Upper lobe of left lung (tissue), 6 donors: ENCODE measurements at regions not wholly inside any gene's neighbourhood (a gene's known extent, or its start where the extent isn't known, plus 50 kb on each side); places are given as distances from the start of the nearest gene placed in this dataset.
"Not testable (repeated sequence)": the region's sequence is repeated elsewhere in the genome, so short reads cannot be mapped to it uniquely, and the experiment has no call there.

Source experiments
- ATAC-seq, 2 donors: fragments of 200-7000 bp; cut with Tn5 transposase; one replicate each; pipeline ENCODE4 v1.9.1; 2022; ENCODE audit warnings: mild to moderate bottlenecking in 2 of 2, moderate library complexity in 2 of 2; ENCODE audit not compliant: low FRiP score in 2 of 2
- DNase-seq, 2 donors: peaks; one replicate each; pipeline ENCODE4 v3.0.0-alpha.2; 2019 to 2020
- H3K27ac ChIP-seq, 4 donors: fragments of 200-600 bp; sonication (generic); one replicate each; pipeline ENCODE4 v1.5.1; 2016 to 2019
- H3K27me3 ChIP-seq, 4 donors: fragments of 200-600 bp; sonication (generic); one replicate each; pipeline ENCODE4 v1.5.1; 2017 to 2019
- H3K36me3 ChIP-seq, 4 donors: fragments of 200-600 bp; sonication (generic); one replicate each; pipeline ENCODE4 v1.5.1; 2016 to 2019
- H3K4me1 ChIP-seq, 4 donors: fragments of 200-600 bp; sonication (generic); one replicate each; pipeline ENCODE4 v1.5.1; 2018 to 2019
- H3K4me3 ChIP-seq, 4 donors: fragments of 200-600 bp; sonication (generic); one replicate each; pipeline ENCODE4 v1.5.1; 2017 to 2019; ENCODE audit warnings: mild to moderate bottlenecking in 2 of 4, moderate library complexity in 1 of 4
- H3K9me3 ChIP-seq, 4 donors: fragments of 200-600 bp; sonication (generic); one replicate each; pipeline ENCODE4 v1.5.1; 2018 to 2019
- CTCF ChIP-seq, 6 experiments: fragments of 450-650 bp in 4 of 6; fragments of 200-600 bp in 2 of 6; sonication (generic) in 2 of 6; IDR thresholded peaks; one replicate each; pipeline ENCODE4 v1.5.1; 2016 to 2019; ENCODE audit warnings: antibody characterized with exemption in 6 of 6
- EP300 ChIP-seq, 4 donors: sonication (generic); formaldehyde crosslinking; IDR thresholded peaks; one replicate each; pipeline ENCODE4 v1.5.1; 2017; ENCODE audit warnings: antibody characterized with exemption in 4 of 4, control low read depth in 2 of 4
- POLR2A ChIP-seq, 4 donors: fragments of 450-650 bp; IDR thresholded peaks; one replicate each; pipeline ENCODE4 v1.5.1; 2016 to 2017; ENCODE audit warnings: antibody characterized with exemption in 4 of 4, mild to moderate bottlenecking in 2 of 4
- POLR2AphosphoS5 ChIP-seq, 2 donors: sonication (generic); formaldehyde crosslinking; IDR thresholded peaks; one replicate each; pipeline ENCODE4 v1.5.1; 2017; ENCODE audit warnings: antibody characterized with exemption in 2 of 2
- WGBS, 2 donors: methylation state at CpG; one replicate each; pipeline ENCODE4 v1.1.5; 2017 to 2018; 5-methylcytosine and 5-hydroxymethylcytosine counted together
- donor health status: DM: no; HTN: no; CAD: no; lungs with moderate emphysema.
- donor health status: DM: no; HTN: yes; CAD: no; lungs with severe emphysema.

GRCh38 chr18:30142870-30143269 lies 899.7 kb downstream of the DSC3 start:
- Histone ChIP-seq H3K4me3 (no peak overlapping the region), H3K27ac (no peak overlapping the region), H3K9me3 (no peaks in the 10 kb centered on the region), H3K27me3 (no peaks in the 10 kb centered on the region), H3K36me3 (no peaks in the 10 kb centered on the region), H3K4me1 (no peaks in the 10 kb centered on the region)
- DNase-seq (no peak), ATAC-seq (no peak)
- WGBS, 2 donors = 75 to 84% methylated on average over 5 of the region's 5 CpGs
- no peak for TF ChIP-seq POLR2A (IDR thresholded peaks at IDR 0.05)
- TF ChIP-seq CTCF (IDR thresholded peaks at IDR 0.05) = no peak
- TF ChIP-seq POLR2AphosphoS5 (IDR thresholded peaks at IDR 0.05) = no peak
- TF ChIP-seq EP300 (IDR thresholded peaks at IDR 0.05) = no peak

- ATAC-seq (no peak), DNase-seq (no peak)
- TF ChIP-seq EP300 (IDR thresholded peaks at IDR 0.05) (no peak), POLR2AphosphoS5 (IDR thresholded peaks at IDR 0.05) (no peak), CTCF (IDR thresholded peaks at IDR 0.05) (no peak), POLR2A (IDR thresholded peaks at IDR 0.05) (no peak)
- no peak overlapping the region for H3K27ac ChIP-seq
- no peaks in the 10 kb centered on the region for H3K27me3 ChIP-seq
- no peaks in the 10 kb centered on the region for H3K9me3 ChIP-seq
- H3K4me3 ChIP-seq = no peak overlapping the region
- H3K4me1 ChIP-seq = no peaks in the 10 kb centered on the region
- whole genome bisulfite sequencing, 2 donors = 43 to 63% methylated on average over 4 of the region's 4 CpGs
- H3K36me3 ChIP-seq = no peaks in the 10 kb centered on the region
Observed at GRCh38 chr18:30142248-30142647, 900.3 kb downstream of the DSC3 start.

- not testable (repeated sequence) for H3K4me3 ChIP-seq, H3K9me3 ChIP-seq, H3K36me3 ChIP-seq, H3K4me1 ChIP-seq, H3K27ac ChIP-seq, DNase-seq, H3K27me3 ChIP-seq, ATAC-seq
- WGBS, 2 donors = 86 to 92% methylated on average over 5 of the region's 5 CpGs
Observed at GRCh38 chr18:30141506-30141905, 901.0 kb downstream of the DSC3 start.

DNA sequence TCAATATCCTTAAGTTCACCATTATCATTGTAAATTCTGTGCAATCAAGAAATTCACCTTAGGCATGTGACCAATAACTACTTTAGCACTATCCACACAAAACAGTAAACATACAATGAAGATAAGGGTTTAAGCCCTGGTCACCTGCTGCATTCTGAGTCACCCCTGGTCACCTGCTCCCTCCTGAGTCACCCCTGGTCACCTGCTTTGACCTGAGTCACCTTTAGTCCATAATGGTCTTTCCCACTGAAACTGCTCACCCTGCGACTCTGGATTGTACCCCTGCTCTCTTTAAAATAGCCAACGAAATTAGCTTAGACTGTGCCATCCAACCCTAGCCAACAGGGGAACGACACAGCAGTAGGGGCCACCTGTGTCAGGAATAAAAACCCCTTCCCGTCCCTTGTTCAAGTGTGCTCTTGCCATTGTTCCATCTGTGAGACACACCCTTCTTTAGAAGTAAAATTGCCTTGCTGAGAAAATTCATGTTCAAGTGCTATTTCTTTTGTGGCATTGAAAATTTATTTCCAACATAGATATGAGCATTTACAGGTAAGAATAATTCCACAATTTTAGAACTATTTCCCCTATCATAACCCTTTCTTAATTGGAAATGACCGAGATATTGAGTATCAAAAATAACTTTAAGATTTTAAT lies 902.8 kb downstream of the DSC3 start:
- no peaks in the 10 kb centered on the region for H3K27me3 ChIP-seq
- H3K27ac ChIP-seq = no peak overlapping the region
- ATAC-seq (no peak), DNase-seq (no peak)
- no peak overlapping the region for H3K4me3 ChIP-seq
- no peaks in the 10 kb centered on the region for H3K36me3 ChIP-seq
- TF ChIP-seq POLR2A (IDR thresholded peaks at IDR 0.05) = no peak
- no peak for TF ChIP-seq CTCF (IDR thresholded peaks at IDR 0.05)
- no peak for TF ChIP-seq POLR2AphosphoS5 (IDR thresholded peaks at IDR 0.05)
- TF ChIP-seq EP300 (IDR thresholded peaks at IDR 0.05) = no peak
- 77 to 82% methylated on average over 5 of the region's 5 CpGs for WGBS, 2 donors
- H3K9me3 ChIP-seq = no peaks in the 10 kb centered on the region
- no peaks in the 10 kb centered on the region for H3K4me1 ChIP-seq

- 84 to 85% methylated on average over 4 of the region's 4 CpGs for WGBS, 2 donors
- no peak for ATAC-seq
- TF ChIP-seq POLR2A (IDR thresholded peaks at IDR 0.05) = no peak
- H3K9me3 ChIP-seq = no peaks in the 10 kb centered on the region
- H3K36me3 ChIP-seq = no peaks in the 10 kb centered on the region
- H3K27me3 ChIP-seq = no peaks in the 10 kb centered on the region
- no peak overlapping the region for H3K27ac ChIP-seq
- no peak overlapping the region for H3K4me3 ChIP-seq
- DNase-seq = no peak
- H3K4me1 ChIP-seq = no peaks in the 10 kb centered on the region
Observed at GRCh38 chr18:30135938-30136337, 906.6 kb downstream of the DSC3 start.

DNA sequence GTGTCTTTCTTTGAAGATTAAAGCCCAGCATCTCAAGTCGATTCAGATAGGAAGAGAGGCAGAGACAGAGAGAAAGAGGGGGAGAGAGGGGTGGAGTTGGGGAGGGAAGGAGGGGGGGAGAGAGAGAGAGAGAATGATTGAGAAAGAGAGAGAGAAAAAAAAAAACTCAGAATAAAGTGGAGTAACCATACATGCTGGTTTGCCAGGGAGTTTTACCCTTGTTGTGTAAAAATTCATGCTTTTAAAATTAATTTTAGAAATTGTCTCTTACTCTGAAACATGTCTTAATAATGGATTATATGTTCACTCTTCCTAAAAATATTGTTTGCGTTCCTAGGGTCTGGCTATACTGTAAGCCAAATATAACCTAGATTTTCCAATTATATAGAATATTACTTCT lies 908.5 kb downstream of the DSC3 start:
- 79 to 82% methylated on average over 2 of the region's 2 CpGs for WGBS, 2 donors
- TF ChIP-seq POLR2AphosphoS5 (IDR thresholded peaks at IDR 0.05) (no peak), POLR2A (IDR thresholded peaks at IDR 0.05) (no peak), CTCF (IDR thresholded peaks at IDR 0.05) (no peak), EP300 (IDR thresholded peaks at IDR 0.05) (no peak)

More for the DNA sequence above, 908.5 kb downstream of the DSC3 start:
- Histone ChIP-seq H3K9me3 (no peaks in the 10 kb centered on the region), H3K36me3 (no peaks in the 10 kb centered on the region), H3K27ac (no peak overlapping the region), H3K27me3 (no peaks in the 10 kb centered on the region), H3K4me3 (no peak overlapping the region), H3K4me1 (no peaks in the 10 kb centered on the region)
- no peak for ATAC-seq
- no peak for DNase-seq
